WTC11 (cell line): ENCODE measurements at regions not wholly inside any gene's neighbourhood (a gene's known extent, or its start where the extent isn't known, plus 50 kb on each side); places are given as distances from the start of the nearest gene placed in this dataset.

Source experiments
- ATAC-seq: fragments of 200-7000 bp; cut with Tn5 transposase; 2 replicates; pipeline ENCODE4 v1.10.0; 2021; ENCODE audit warnings: mild to moderate bottlenecking, moderate library complexity
- CTCF ChIA-PET: fragments of 300-600 bp; sonication (Branson Sonifier 250); formaldehyde crosslinking; loops from one replicate; lab custom pipeline; 2021; ENCODE audit warnings: antibody characterized with exemption; lab: Charles Lee
- POLR2A ChIA-PET: fragments of 350-600 bp; sonication (Branson Sonifier 250); formaldehyde crosslinking; loops from one replicate; lab custom pipeline; 2021; ENCODE audit warnings: antibody characterized with exemption; lab: Charles Lee
- DNase-seq: peaks from one replicate; pipeline ENCODE4 v3.0.0; 2021; ENCODE audit warnings: low spot score
- H3K27ac Mint-ChIP-seq: 2 replicates; pipeline ENCODE4 v1.8.0; 2021; ENCODE audit warnings: mixed read lengths
- H3K27me3 Mint-ChIP-seq: 2 replicates; pipeline ENCODE4 v1.8.0; 2021; ENCODE audit warnings: low read depth, mild to moderate bottlenecking, moderate library complexity, mixed read lengths
- H3K36me3 Mint-ChIP-seq: 2 replicates; pipeline ENCODE4 v1.8.0; 2021; ENCODE audit warnings: mixed read lengths
- H3K4me1 Mint-ChIP-seq: 2 replicates; pipeline ENCODE4 v1.8.0; 2022; ENCODE audit warnings: mixed read lengths
- H3K4me3 Mint-ChIP-seq: 2 replicates; pipeline ENCODE4 v1.8.0; 2021; ENCODE audit warnings: mild to moderate bottlenecking, moderate library complexity, mixed read lengths
- H3K9me3 Mint-ChIP-seq: 2 replicates; pipeline ENCODE4 v1.8.0; 2021; ENCODE audit warnings: mixed read lengths
- ATF3 ChIP-seq: sonication (generic); formaldehyde crosslinking; conservative IDR thresholded peaks from 2 replicates; pipeline ENCODE4 v1.8.1; 2022; ENCODE audit warnings: mild to moderate bottlenecking, missing genetic modification reagents
- E2F4 ChIP-seq: sonication (generic); formaldehyde crosslinking; IDR thresholded peaks from 2 replicates; pipeline ENCODE4 v1.8.1; 2022; ENCODE audit warnings: low read depth, mild to moderate bottlenecking, moderate library complexity, missing genetic modification reagents, borderline replicate concordance
- ELF4 ChIP-seq: sonication (generic); formaldehyde crosslinking; IDR thresholded peaks from 2 replicates; pipeline ENCODE4 v1.8.1; 2022; ENCODE audit warnings: low read depth, mild to moderate bottlenecking, moderate library complexity, missing genetic modification reagents
- FOXJ3 ChIP-seq: sonication (generic); formaldehyde crosslinking; IDR thresholded peaks from 2 replicates; pipeline ENCODE4 v1.9.0; 2021; ENCODE audit warnings: missing genetic modification reagents, mild to moderate bottlenecking, borderline replicate concordance
- FOXK1 ChIP-seq: sonication (generic); formaldehyde crosslinking; IDR thresholded peaks from 2 replicates; pipeline ENCODE4 v1.8.0; 2022; ENCODE audit warnings: mild to moderate bottlenecking, moderate library complexity, missing genetic modification reagents
- GTF2I ChIP-seq: fragments of 250-450 bp; sonication (Bioruptor Pico); conservative IDR thresholded peaks from 2 replicates; pipeline ENCODE4 v1.4.0; 2021; ENCODE audit warnings: mild to moderate bottlenecking
- HMGXB4 ChIP-seq: sonication (generic); formaldehyde crosslinking; IDR thresholded peaks from 2 replicates; pipeline ENCODE4 v1.8.1; 2023; ENCODE audit warnings: mild to moderate bottlenecking, moderate library complexity, missing genetic modification reagents
- IRF1 ChIP-seq: sonication (generic); formaldehyde crosslinking; IDR thresholded peaks from 2 replicates; pipeline ENCODE4 v1.8.0; 2023; ENCODE audit warnings: missing genetic modification reagents
- JAZF1 ChIP-seq: fragments of 250-450 bp; sonication (Bioruptor Pico); IDR thresholded peaks from 2 replicates; pipeline ENCODE4 v1.9.0; 2021; ENCODE audit warnings: moderate library complexity, mild to moderate bottlenecking, inconsistent platforms
- NFATC4 ChIP-seq: fragments of 250-450 bp; sonication (Bioruptor Pico); IDR thresholded peaks from 2 replicates; pipeline ENCODE4 v1.9.0; 2021; ENCODE audit warnings: mild to moderate bottlenecking
- PRDM15 ChIP-seq: sonication (generic); formaldehyde crosslinking; IDR thresholded peaks from 2 replicates; pipeline ENCODE4 v1.8.0; 2022; ENCODE audit warnings: missing genetic modification reagents
- RORB ChIP-seq: fragments of 250-450 bp; sonication (Bioruptor Pico); IDR thresholded peaks from 2 replicates; pipeline ENCODE4 v1.9.0; 2021; ENCODE audit warnings: mild to moderate bottlenecking
- SMAD4 ChIP-seq: sonication (generic); formaldehyde crosslinking; IDR thresholded peaks from 2 replicates; pipeline ENCODE4 v1.8.0; 2022; ENCODE audit warnings: mild to moderate bottlenecking, missing genetic modification reagents
- TEAD4 ChIP-seq: sonication (generic); formaldehyde crosslinking; IDR thresholded peaks from 2 replicates; pipeline ENCODE4 v1.8.0; 2022; ENCODE audit warnings: mild to moderate bottlenecking, missing genetic modification reagents
- USF2 ChIP-seq: sonication (generic); formaldehyde crosslinking; IDR thresholded peaks from 2 replicates; pipeline ENCODE4 v1.8.1; 2023; ENCODE audit warnings: mild to moderate bottlenecking, missing genetic modification reagents, moderate library complexity
- ZBTB21 ChIP-seq: sonication (generic); formaldehyde crosslinking; IDR thresholded peaks from 2 replicates; pipeline ENCODE4 v1.8.1; 2023; ENCODE audit warnings: mild to moderate bottlenecking, missing genetic modification reagents, borderline replicate concordance
- ZBTB43 ChIP-seq: sonication (generic); formaldehyde crosslinking; IDR thresholded peaks from 2 replicates; pipeline ENCODE4 v1.8.1; 2023; ENCODE audit warnings: mild to moderate bottlenecking, missing genetic modification reagents
- ZNF219 ChIP-seq: sonication (generic); formaldehyde crosslinking; IDR thresholded peaks from 2 replicates; pipeline ENCODE4 v1.8.0; 2023; ENCODE audit warnings: missing genetic modification reagents, mild to moderate bottlenecking, borderline replicate concordance
- ZNF317 ChIP-seq: sonication (generic); formaldehyde crosslinking; IDR thresholded peaks from 2 replicates; pipeline ENCODE4 v1.8.1; 2023; ENCODE audit warnings: low read depth, mild to moderate bottlenecking, moderate library complexity, missing genetic modification reagents, borderline replicate concordance

GRCh38 chr5:89411891-89412290 lies 528.9 kb upstream of the MEF2C start:
- Mint-ChIP-seq H3K4me1 (peaks cover 2% of the 10 kb centered on the region; the same call in 1 of the 2 replicates), H3K27ac (no peak overlapping the region), H3K4me3 (no peak overlapping the region), H3K9me3 (peaks cover 1% of the 10 kb centered on the region), H3K36me3 (no peaks in the 10 kb centered on the region), H3K27me3 (no peaks in the 10 kb centered on the region; the same call in 1 of the 2 replicates)
- ATAC-seq (no peak), DNase-seq (no peak)
- ChIA-PET CTCF (no interaction called here), POLR2A (no interaction called here)
- TF ChIP-seq ZNF317 (CRISPR knock-in tag) (no peak), IRF1 (CRISPR knock-in tag) (no peak), USF2 (CRISPR knock-in tag) (no peak), FOXK1 (CRISPR knock-in tag) (no peak), NFATC4 (CRISPR knock-in tag) (no peak), FOXJ3 (CRISPR knock-in tag) (no peak), E2F4 (CRISPR knock-in tag) (no peak)

- H3K4me3 Mint-ChIP-seq, result no peak overlapping the region
- no peaks in the 10 kb centered on the region for H3K36me3 Mint-ChIP-seq
- DNase-seq (no peak), ATAC-seq (no peak)
- POLR2A ChIA-PET, result no interaction called here
- CTCF ChIA-PET, result no interaction called here
- peaks cover 4% of the 10 kb centered on the region; the same call in 1 of the 2 replicates for H3K9me3 Mint-ChIP-seq
- TF ChIP-seq ZNF219 (CRISPR knock-in tag) (no peak), ZBTB21 (no peak), RORB (CRISPR knock-in tag) (no peak), ZBTB43 (CRISPR knock-in tag) (no peak), PRDM15 (CRISPR knock-in tag) (no peak)
- no peaks in the 10 kb centered on the region for H3K27me3 Mint-ChIP-seq
- H3K4me1 Mint-ChIP-seq, result peaks cover 2% of the 10 kb centered on the region; the same call in 1 of the 2 replicates
- H3K27ac Mint-ChIP-seq, result no peak overlapping the region
Measured at GRCh38 chr5:89407054-89407453, 524.1 kb upstream of the MEF2C start.

- Mint-ChIP-seq H3K27me3 (no peaks in the 10 kb centered on the region), H3K27ac (no peak overlapping the region), H3K4me1 (peaks cover 4% of the 10 kb centered on the region), H3K36me3 (no peaks in the 10 kb centered on the region), H3K9me3 (peaks cover 4% of the 10 kb centered on the region; the same call in 1 of the 2 replicates), H3K4me3 (no peak overlapping the region)
- ATAC-seq (no peak), DNase-seq (no peak)
- TF ChIP-seq GTF2I (no peak), ZNF219 (CRISPR knock-in tag) (no peak), IRF1 (CRISPR knock-in tag) (no peak), TEAD4 (no peak), ELF4 (CRISPR knock-in tag) (no peak), SMAD4 (no peak), ATF3 (CRISPR knock-in tag) (no peak), JAZF1 (CRISPR knock-in tag) (no peak), HMGXB4 (CRISPR knock-in tag) (no peak)
- POLR2A ChIA-PET, result no interaction called here
- CTCF ChIA-PET, result no interaction called here
Measured at GRCh38 chr5:89401659-89402058, 518.7 kb upstream of the MEF2C start.
